ENCODE measurements at regions not wholly inside any gene's neighbourhood (a gene's known extent, or its start where the extent isn't known, plus 50 kb on each side); places are given as distances from the start of the nearest gene placed in this dataset.

GRCh38 chr2:190780594-190780993 lies 100.0 kb upstream of the GLS start:
- TF ChIP-seq CTCF (IDR thresholded peaks at IDR 0.05) = no peak
- TF ChIP-seq POLR2AphosphoS5 (IDR thresholded peaks at IDR 0.05) = no peak
- no peak for TF ChIP-seq POLR2A (IDR thresholded peaks at IDR 0.05)

Measured in breast epithelium (tissue), 3 donors.